Effector memory CD8-positive, alpha-beta T cell (primary cell): ENCODE measurements at regions not wholly inside any gene's neighbourhood (a gene's known extent, or its start where the extent isn't known, plus 50 kb on each side); places are given as distances from the start of the nearest gene placed in this dataset.
A peak's percentile ranks its signal among the peaks of the same experiment; 100 is the strongest.

Experiments used
- ATAC-seq: fragments of 150-1000 bp; cut with Tn5 transposase; replicated peaks from 2 replicates; pipeline ENCODE4 v1.10.0; 2021; ENCODE audit warnings: mild to moderate bottlenecking, moderate library complexity
- DNase-seq, 3 experiments: peaks; one replicate each; pipeline ENCODE4 v3.0.0; 2021
- H3K27ac Mint-ChIP-seq, 2 donors: one replicate each; pipeline ENCODE4 v1.8.0; 2022; ENCODE audit warnings: mild to moderate bottlenecking in 2 of 2, mixed read lengths in 2 of 2, moderate library complexity in 2 of 2
- H3K27me3 Mint-ChIP-seq, 2 donors: one replicate each; pipeline ENCODE4 v1.8.0; 2022; ENCODE audit warnings: mixed read lengths in 2 of 2
- H3K36me3 Mint-ChIP-seq: one replicate; pipeline ENCODE4 v1.8.0; 2022; ENCODE audit warnings: mild to moderate bottlenecking, moderate library complexity, mixed read lengths; ENCODE audit not compliant: insufficient read depth
- H3K4me1 Mint-ChIP-seq, 2 donors: one replicate each; pipeline ENCODE4 v1.8.0; 2022; ENCODE audit warnings: low read depth in 2 of 2, mixed read lengths in 2 of 2
- H3K4me3 Mint-ChIP-seq, 2 donors: one replicate each; pipeline ENCODE4 v1.8.0; 2022; ENCODE audit warnings: mild to moderate bottlenecking in 2 of 2, mixed read lengths in 2 of 2, moderate library complexity in 2 of 2
- H3K9me3 Mint-ChIP-seq, 2 donors: one replicate each; pipeline ENCODE4 v1.8.0; 2022; ENCODE audit warnings: mixed read lengths in 2 of 2

GRCh38 chrX:19172741-19173140 lies 50.5 kb upstream of the ADGRG2 start:
- ATAC-seq (no peak), DNase-seq (no peak)
- no peaks in the 10 kb centered on the region for H3K27me3 Mint-ChIP-seq
- H3K4me3 Mint-ChIP-seq = no peak overlapping the region
- no peak overlapping the region for H3K27ac Mint-ChIP-seq
- no peaks in the 10 kb centered on the region for H3K4me1 Mint-ChIP-seq
- no peaks in the 10 kb centered on the region for H3K9me3 Mint-ChIP-seq
- H3K36me3 Mint-ChIP-seq = no peaks in the 10 kb centered on the region

- H3K4me3 Mint-ChIP-seq = no peak overlapping the region
- H3K27me3 Mint-ChIP-seq = no peaks in the 10 kb centered on the region
- H3K9me3 Mint-ChIP-seq = no peaks in the 10 kb centered on the region
- no peak overlapping the region for H3K27ac Mint-ChIP-seq
- DNase-seq (no peak), ATAC-seq (no peak)
- no peaks in the 10 kb centered on the region for H3K4me1 Mint-ChIP-seq
- H3K36me3 Mint-ChIP-seq = no peaks in the 10 kb centered on the region
Observed at GRCh38 chrX:19174401-19175025, 52.2 kb upstream of the ADGRG2 start.

GRCh38 chrX:19176901-19177630 lies 54.8 kb upstream of the ADGRG2 start:
- no peaks in the 10 kb centered on the region for H3K9me3 Mint-ChIP-seq
- H3K27me3 Mint-ChIP-seq = peaks cover 0 to 5% of the 10 kb centered on the region in 2 donors
- H3K4me1 Mint-ChIP-seq = no peaks in the 10 kb centered on the region
- ATAC-seq (no peak), DNase-seq (no peak)
- H3K4me3 Mint-ChIP-seq = no peak overlapping the region
- H3K27ac Mint-ChIP-seq = no peak overlapping the region
- H3K36me3 Mint-ChIP-seq = no peaks in the 10 kb centered on the region

GRCh38 chrX:19177721-19178120 lies 55.5 kb upstream of the ADGRG2 start:
- Mint-ChIP-seq H3K36me3 (no peaks in the 10 kb centered on the region), H3K4me1 (no peaks in the 10 kb centered on the region), H3K4me3 (no peak overlapping the region), H3K27ac (no peak overlapping the region), H3K9me3 (no peaks in the 10 kb centered on the region), H3K27me3 (peaks cover 0 to 5% of the 10 kb centered on the region in 2 donors)
- no peak for DNase-seq
- no peak for ATAC-seq

- DNase-seq = no peak
- Mint-ChIP-seq H3K27me3 (peaks cover 0 to 5% of the 10 kb centered on the region in 2 donors), H3K27ac (no peak overlapping the region), H3K4me3 (no peak overlapping the region), H3K9me3 (no peaks in the 10 kb centered on the region), H3K36me3 (no peaks in the 10 kb centered on the region), H3K4me1 (no peaks in the 10 kb centered on the region)
- no peak for ATAC-seq
Observed at GRCh38 chrX:19178402-19178801, 56.1 kb upstream of the ADGRG2 start.

- Mint-ChIP-seq H3K36me3 (no peaks in the 10 kb centered on the region), H3K4me3 (no peak overlapping the region), H3K27ac (no peak overlapping the region), H3K27me3 (peaks cover 0 to 5% of the 10 kb centered on the region in 2 donors), H3K4me1 (no peaks in the 10 kb centered on the region), H3K9me3 (no peaks in the 10 kb centered on the region)
- ATAC-seq (no peak), DNase-seq (no peak)
Observed at GRCh38 chrX:19179389-19179788, 57.1 kb upstream of the ADGRG2 start.

- H3K9me3 Mint-ChIP-seq = no peaks in the 10 kb centered on the region
- DNase-seq = no peak
- H3K27me3 Mint-ChIP-seq = peaks cover 0 to 5% of the 10 kb centered on the region in 2 donors
- H3K4me1 Mint-ChIP-seq = no peaks in the 10 kb centered on the region
- no peak overlapping the region for H3K4me3 Mint-ChIP-seq
- no peak for ATAC-seq
- no peaks in the 10 kb centered on the region for H3K36me3 Mint-ChIP-seq
- no peak overlapping the region for H3K27ac Mint-ChIP-seq
Observed at GRCh38 chrX:19181345-19181744, 59.1 kb upstream of the ADGRG2 start.

GRCh38 chrX:19182785-19183184 lies 60.5 kb upstream of the ADGRG2 start:
- Mint-ChIP-seq H3K4me1 (no peaks in the 10 kb centered on the region), H3K9me3 (no peaks in the 10 kb centered on the region), H3K4me3 (no peak overlapping the region), H3K27ac (no peak overlapping the region), H3K27me3 (peaks cover 0 to 5% of the 10 kb centered on the region in 2 donors), H3K36me3 (no peaks in the 10 kb centered on the region)
- DNase-seq (no peak), ATAC-seq (no peak)

GRCh38 chrX:19183761-19184477 lies 61.7 kb upstream of the ADGRG2 start:
- no peak overlapping the region for H3K27ac Mint-ChIP-seq
- no peak for DNase-seq
- H3K9me3 Mint-ChIP-seq = no peaks in the 10 kb centered on the region
- H3K4me1 Mint-ChIP-seq = no peaks in the 10 kb centered on the region
- no peaks in the 10 kb centered on the region for H3K36me3 Mint-ChIP-seq
- H3K27me3 Mint-ChIP-seq = peaks cover 0 to 5% of the 10 kb centered on the region in 2 donors
- no peak for ATAC-seq
- no peak overlapping the region for H3K4me3 Mint-ChIP-seq

GRCh38 chrX:19188566-19188965 lies 66.3 kb upstream of the ADGRG2 start:
- no peaks in the 10 kb centered on the region for H3K4me1 Mint-ChIP-seq

GRCh38 chrX:19190902-19191301 lies 68.6 kb upstream of the ADGRG2 start:
- ATAC-seq = no peak
- H3K27ac Mint-ChIP-seq = no peak overlapping the region
- H3K27me3 Mint-ChIP-seq = no peaks in the 10 kb centered on the region
- H3K9me3 Mint-ChIP-seq = no peaks in the 10 kb centered on the region
- no peaks in the 10 kb centered on the region for H3K36me3 Mint-ChIP-seq
- peaks cover 0 to 10% of the 10 kb centered on the region in 2 donors for H3K4me1 Mint-ChIP-seq
- DNase-seq = no peak
- no peak overlapping the region for H3K4me3 Mint-ChIP-seq

More at GRCh38 chrX:19188566-19188965, 66.3 kb upstream of the ADGRG2 start:
- Mint-ChIP-seq H3K27ac (no peak overlapping the region), H3K36me3 (no peaks in the 10 kb centered on the region), H3K9me3 (no peaks in the 10 kb centered on the region), H3K4me3 (no peak overlapping the region), H3K27me3 (no peaks in the 10 kb centered on the region)
- ATAC-seq = no peak
- no peak for DNase-seq

GRCh38 chrX:19193565-19193964 lies 71.3 kb upstream of the ADGRG2 start:
- H3K9me3 Mint-ChIP-seq = no peaks in the 10 kb centered on the region
- ATAC-seq (no peak), DNase-seq (no peak)
- H3K27me3 Mint-ChIP-seq = no peaks in the 10 kb centered on the region
- H3K36me3 Mint-ChIP-seq = no peaks in the 10 kb centered on the region
- H3K27ac Mint-ChIP-seq = no peak overlapping the region
- H3K4me1 Mint-ChIP-seq = peaks cover 3 to 12% of the 10 kb centered on the region in 2 donors
- H3K4me3 Mint-ChIP-seq = no peak overlapping the region

- Mint-ChIP-seq H3K4me3 (peak overlapping the region; percentile 44 to 61), H3K36me3 (no peaks in the 10 kb centered on the region), H3K9me3 (no peaks in the 10 kb centered on the region), H3K4me1 (peaks cover 3 to 12% of the 10 kb centered on the region in 2 donors), H3K27ac (peak overlapping the region; percentile 55 to 88), H3K27me3 (no peaks in the 10 kb centered on the region)
- no peak for DNase-seq
- peak; percentile 54 for ATAC-seq
Observed at GRCh38 chrX:19194285-19195242, 72.3 kb upstream of the ADGRG2 start.
